OCI-LY1 (cell line): ENCODE measurements at regions not wholly inside any gene's neighbourhood (a gene's known extent, or its start where the extent isn't known, plus 50 kb on each side); places are given as distances from the start of the nearest gene placed in this dataset.

ENCODE experiments used
- EZH2 ChIP-seq: fragments of 200-600 bp; sonication (generic), shearing (Covaris generic); IDR thresholded peaks from 2 replicates; pipeline ENCODE4 v1.8.0; 2017; ENCODE audit warnings: borderline replicate concordance, mixed run types, mild to moderate bottlenecking, antibody characterized with exemption, low read length, moderate library complexity, mixed read lengths
- TF ChIP-seq, protein P1 (sequence below): fragments of 200-600 bp; sonication (generic), shearing (Covaris generic); IDR thresholded peaks from 2 replicates; pipeline ENCODE4 v1.5.1; 2017; ENCODE audit warnings: mild to moderate bottlenecking, antibody characterized with exemption, low read length, moderate library complexity, mixed read lengths

- TF ChIP-seq, protein P1, sequence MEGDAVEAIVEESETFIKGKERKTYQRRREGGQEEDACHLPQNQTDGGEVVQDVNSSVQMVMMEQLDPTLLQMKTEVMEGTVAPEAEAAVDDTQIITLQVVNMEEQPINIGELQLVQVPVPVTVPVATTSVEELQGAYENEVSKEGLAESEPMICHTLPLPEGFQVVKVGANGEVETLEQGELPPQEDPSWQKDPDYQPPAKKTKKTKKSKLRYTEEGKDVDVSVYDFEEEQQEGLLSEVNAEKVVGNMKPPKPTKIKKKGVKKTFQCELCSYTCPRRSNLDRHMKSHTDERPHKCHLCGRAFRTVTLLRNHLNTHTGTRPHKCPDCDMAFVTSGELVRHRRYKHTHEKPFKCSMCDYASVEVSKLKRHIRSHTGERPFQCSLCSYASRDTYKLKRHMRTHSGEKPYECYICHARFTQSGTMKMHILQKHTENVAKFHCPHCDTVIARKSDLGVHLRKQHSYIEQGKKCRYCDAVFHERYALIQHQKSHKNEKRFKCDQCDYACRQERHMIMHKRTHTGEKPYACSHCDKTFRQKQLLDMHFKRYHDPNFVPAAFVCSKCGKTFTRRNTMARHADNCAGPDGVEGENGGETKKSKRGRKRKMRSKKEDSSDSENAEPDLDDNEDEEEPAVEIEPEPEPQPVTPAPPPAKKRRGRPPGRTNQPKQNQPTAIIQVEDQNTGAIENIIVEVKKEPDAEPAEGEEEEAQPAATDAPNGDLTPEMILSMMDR, result no peak
- no peak for TF ChIP-seq EZH2
These were observed 461.4 kb upstream of the TSHZ3 start for GRCh38 chr19:31810536-31811109.
